GM23248 (cell line): ENCODE measurements at regions not wholly inside any gene's neighbourhood (a gene's known extent, or its start where the extent isn't known, plus 50 kb on each side); places are given as distances from the start of the nearest gene placed in this dataset.

Experiments used
- EZH2 ChIP-seq: fragments of 200-600 bp; sonication (generic); IDR thresholded peaks from 2 replicates; pipeline ENCODE4 v1.6.1; 2018; ENCODE audit warnings: antibody characterized with exemption, mild to moderate bottlenecking; ENCODE audit not compliant: insufficient read depth, poor library complexity, severe bottlenecking
- EZH2phosphoT487 ChIP-seq: fragments of 200-600 bp; sonication (generic); IDR thresholded peaks from 2 replicates; pipeline ENCODE4 v1.6.1; 2018; ENCODE audit warnings: antibody characterized with exemption, moderate library complexity, mild to moderate bottlenecking, low read depth; ENCODE audit not compliant: insufficient read depth

DNA sequence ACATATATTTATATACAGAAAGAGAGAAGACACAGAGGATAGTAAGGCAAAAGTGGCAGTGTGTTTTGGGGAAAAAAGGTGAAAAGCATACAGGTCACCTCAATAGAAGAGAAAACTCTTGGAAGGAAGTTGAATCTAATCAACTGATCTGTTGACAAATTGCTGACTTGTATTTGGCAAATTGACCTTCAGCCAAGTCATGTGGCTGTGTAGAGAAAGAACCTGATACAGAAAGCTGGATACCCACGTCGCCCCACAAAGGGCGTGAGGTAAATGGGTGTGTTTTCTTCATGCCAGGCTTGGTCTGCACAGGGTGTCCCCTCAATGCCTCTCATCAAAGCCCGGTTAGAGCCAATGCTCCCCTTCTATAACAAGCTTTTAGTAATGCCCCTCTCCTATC is 230.0 kb upstream of the KLHL29 start:
- TF ChIP-seq EZH2 = no peak
- TF ChIP-seq EZH2phosphoT487 = no peak
